ES-I3 (cell line): ENCODE measurements at regions not wholly inside any gene's neighbourhood (a gene's known extent, or its start where the extent isn't known, plus 50 kb on each side); places are given as distances from the start of the nearest gene placed in this dataset.

Experiments
- H3K36me3 ChIP-seq: 2 replicates; pipeline ENCODE4 v1.6.1; 2013; ENCODE audit warnings: mild to moderate bottlenecking, low read length, control low read depth, moderate library complexity; ENCODE audit not compliant: insufficient read depth
- H3K4me1 ChIP-seq: 2 replicates; pipeline ENCODE4 v1.6.1; 2013; ENCODE audit warnings: mild to moderate bottlenecking, control low read depth, low read length; ENCODE audit not compliant: insufficient read depth
- H3K9ac ChIP-seq: 2 replicates; pipeline ENCODE4 v1.6.1; 2013; ENCODE audit warnings: low read depth, mild to moderate bottlenecking, low read length, moderate library complexity
- H3K9me3 ChIP-seq: 2 replicates; pipeline ENCODE4 v1.6.1; 2013; ENCODE audit warnings: mild to moderate bottlenecking, low read length, moderate library complexity; ENCODE audit not compliant: control insufficient read depth, insufficient read depth

DNA sequence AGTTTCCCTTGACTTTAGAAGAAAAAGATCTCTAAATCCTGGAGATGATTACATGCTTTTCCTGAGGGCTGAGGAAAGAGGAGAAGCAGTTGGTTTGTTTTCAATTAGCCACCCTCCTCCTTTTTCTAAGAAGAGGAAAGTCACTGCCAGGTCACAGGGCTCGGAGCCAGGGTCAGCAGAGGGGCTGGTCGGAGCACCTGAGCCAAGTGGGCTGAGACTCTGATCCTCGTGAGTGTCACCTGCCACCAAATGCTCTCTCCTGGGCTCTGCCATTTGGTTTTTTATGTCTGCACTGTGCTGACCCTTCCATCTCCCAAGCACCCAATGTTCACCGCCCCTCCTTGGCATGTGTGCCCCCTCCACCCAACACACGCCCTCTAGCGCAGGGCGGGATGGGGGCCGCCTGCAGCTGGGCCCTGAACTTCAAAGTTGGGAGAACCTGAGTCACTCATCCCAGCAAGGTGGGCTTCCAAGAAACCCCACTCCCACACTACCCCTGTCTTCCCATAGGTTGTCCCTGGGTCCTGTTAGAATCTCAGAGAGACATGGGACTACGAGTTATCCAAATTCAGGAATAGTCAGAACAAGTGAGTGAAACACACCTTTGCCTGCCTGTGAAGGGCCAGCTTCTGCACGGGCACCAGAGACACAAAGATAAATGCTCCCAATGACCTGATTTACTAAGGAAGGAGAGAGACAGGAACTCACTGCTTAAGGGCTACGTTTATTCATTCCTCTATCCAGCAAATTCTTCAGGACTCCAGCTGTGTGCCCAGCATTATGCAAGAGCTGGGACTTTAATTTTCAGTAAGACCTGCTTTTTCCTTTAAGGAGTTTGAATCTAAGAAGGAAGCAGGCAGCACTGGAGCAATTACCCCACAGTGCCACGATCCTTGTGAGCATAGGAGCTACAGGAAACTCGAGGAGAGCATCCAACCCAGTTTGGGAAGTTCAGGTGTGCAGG is 127.5 kb downstream of the RHOU start:
- Histone ChIP-seq H3K36me3 (no peaks in the 10 kb centered on the region), H3K4me1 (peaks cover 33% of the 10 kb centered on the region), H3K9me3 (no peaks in the 10 kb centered on the region), H3K9ac (no peak overlapping the region)

DNA sequence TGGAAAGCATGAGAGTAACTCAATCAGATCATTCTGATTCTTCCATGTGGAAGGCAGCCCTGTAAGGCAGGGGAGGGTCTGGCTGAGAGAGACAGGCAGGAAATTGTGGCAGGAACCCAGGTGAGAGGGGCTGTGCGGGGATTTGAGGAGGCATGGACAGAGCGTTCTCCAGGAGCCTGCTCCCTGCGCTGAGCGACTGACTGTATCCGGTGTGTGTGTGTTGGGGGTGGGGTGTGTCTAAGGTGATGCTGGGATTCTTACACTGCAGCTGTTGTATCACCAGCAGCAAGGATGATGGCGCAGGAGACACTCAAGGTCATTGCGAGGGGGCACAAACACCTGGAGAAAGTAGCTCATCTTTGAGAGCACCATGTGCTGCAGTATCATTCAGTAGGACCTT is 128.5 kb downstream of the RHOU start:
- Histone ChIP-seq H3K9me3 (no peaks in the 10 kb centered on the region), H3K9ac (no peak overlapping the region), H3K4me1 (peaks cover 33% of the 10 kb centered on the region), H3K36me3 (no peaks in the 10 kb centered on the region)

DNA sequence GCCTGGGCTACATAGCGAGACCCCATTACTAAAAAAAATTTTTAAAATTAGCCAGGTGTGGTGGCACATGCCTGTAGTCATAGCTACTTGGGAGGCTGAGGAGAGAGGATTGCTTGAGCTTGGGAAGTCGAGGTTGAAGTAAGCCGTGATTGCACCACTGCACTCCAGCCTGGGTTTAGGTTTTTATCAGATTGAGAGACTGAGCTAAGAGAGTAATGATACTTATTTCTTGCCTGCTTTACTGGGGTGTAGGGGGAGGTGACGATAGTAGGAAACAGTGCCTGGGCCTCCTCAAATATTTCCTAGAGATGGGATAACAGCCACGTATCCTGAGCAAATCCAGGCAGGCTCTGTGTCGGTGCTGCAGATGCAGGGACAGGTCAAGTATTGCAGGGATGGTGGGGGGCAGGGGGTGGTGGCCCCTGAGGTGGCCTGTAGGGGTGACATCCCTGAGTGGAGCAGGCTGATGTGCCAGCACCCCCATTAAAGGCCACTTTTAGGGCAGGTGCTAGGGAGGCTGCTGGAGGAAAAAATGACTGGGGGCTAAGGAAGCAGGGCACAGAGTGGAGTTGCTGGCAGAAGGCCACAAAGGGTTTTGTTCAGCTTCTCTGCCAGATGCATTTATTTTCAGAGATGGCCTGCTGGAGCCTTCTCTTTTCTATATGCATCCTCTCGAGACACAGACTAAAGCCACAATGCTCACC is 130.5 kb downstream of the RHOU start:
- Histone ChIP-seq H3K9ac (no peak overlapping the region), H3K4me1 (peaks cover 33% of the 10 kb centered on the region), H3K36me3 (no peaks in the 10 kb centered on the region), H3K9me3 (no peaks in the 10 kb centered on the region)

DNA sequence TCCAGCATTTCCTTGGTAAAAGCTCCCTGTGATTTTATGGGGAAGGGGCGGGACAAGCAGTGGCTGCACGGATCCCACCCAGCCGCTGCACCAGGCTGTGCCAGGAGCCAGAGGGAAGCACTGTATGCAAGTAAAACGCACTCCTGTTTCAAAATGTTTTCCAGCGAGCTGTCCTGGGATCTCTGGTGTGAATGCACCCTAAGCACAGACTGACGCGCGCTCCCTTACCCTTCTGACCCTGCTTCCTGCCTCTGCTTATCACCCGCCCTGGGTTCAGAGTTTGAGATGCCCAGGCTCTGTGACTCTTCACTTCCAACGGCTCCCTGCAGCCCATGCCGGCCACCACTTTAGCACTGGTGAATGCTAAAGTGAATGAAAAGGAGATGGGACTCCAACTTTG is 131.2 kb downstream of the RHOU start:
- Histone ChIP-seq H3K9me3 (no peaks in the 10 kb centered on the region), H3K36me3 (no peaks in the 10 kb centered on the region), H3K4me1 (peaks cover 33% of the 10 kb centered on the region), H3K9ac (no peak overlapping the region)

DNA sequence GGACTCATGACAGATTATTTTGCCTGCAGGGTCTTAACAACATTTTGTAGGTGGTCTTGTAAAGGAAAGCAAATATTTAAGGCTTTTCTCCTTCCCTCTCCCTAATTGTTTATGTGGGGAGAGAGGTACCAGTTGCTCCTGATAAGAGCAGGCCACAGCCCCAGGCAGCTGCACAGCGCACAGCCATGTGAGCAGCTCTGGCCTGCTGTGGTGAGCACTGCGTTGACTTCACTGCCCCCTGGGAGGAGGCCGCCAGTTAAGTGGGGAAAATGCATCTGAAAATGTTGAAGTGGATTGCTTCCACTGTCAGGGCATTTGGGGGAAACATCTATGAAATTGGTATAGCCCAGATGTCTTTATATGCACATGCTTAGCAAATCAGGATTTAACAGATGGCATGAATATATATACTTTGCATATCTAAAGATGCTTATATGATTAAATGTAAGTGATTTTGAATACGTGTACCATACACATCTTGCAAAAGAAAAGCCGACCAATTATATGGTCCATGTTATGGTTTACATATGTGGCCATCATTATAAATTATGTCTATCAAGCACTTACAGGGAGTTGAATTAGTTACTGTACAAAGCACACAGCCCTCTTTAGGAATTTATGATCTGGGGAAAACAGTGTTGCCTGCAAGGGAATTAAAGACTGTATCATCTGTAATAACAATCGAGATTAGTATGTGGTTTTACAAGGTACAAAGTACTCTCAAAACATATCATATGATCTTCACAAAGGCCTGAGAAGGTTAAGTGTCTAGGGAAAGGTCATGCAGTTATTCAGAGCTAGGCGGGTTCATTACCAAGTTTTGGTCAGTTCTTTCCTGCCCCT is 132.1 kb downstream of the RHOU start:
- Histone ChIP-seq H3K9me3 (no peaks in the 10 kb centered on the region), H3K9ac (no peak overlapping the region), H3K4me1 (peaks cover 33% of the 10 kb centered on the region), H3K36me3 (no peaks in the 10 kb centered on the region)

DNA sequence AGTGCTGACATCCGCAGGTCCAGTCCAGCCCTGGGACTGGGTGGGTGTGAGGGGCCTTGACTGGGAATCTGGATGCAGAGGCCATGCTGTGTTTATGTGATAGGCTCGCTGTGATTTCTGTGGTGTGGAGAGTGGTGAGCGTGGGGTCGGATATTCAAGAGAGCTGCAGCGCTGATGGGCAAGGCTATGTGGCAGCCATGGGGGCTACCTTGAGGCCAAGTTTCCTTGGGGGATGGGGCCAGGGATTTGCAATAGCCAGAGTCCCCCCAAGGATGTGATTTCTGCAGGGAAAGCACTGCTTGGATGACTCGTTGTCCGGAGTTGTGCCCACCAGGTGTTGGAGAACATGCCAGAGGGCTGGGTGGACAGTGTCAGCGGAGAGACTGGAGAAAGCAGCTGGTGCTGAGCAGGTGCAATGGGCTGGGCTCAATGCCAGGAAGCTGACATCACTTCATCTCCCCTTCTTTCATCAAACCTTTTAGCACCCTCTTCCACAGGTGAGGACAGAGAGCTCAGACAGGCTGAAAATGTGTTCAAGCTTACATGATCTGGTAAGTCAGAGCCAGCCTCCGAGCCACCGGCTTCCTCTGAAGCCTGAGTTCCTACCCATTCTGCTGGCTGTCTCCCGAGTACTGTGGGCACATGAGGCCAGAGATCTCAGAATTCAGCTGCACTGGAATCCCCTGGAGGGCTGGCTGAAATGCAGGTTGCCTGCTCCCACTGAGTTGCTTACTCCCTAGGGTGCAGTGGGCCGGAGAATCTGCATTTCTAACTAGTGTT is 132.9 kb downstream of the RHOU start:
- H3K36me3 ChIP-seq: no peaks in the 10 kb centered on the region
- H3K4me1 ChIP-seq: peaks cover 27% of the 10 kb centered on the region
- H3K9me3 ChIP-seq: no peaks in the 10 kb centered on the region
- no peak overlapping the region for H3K9ac ChIP-seq

DNA sequence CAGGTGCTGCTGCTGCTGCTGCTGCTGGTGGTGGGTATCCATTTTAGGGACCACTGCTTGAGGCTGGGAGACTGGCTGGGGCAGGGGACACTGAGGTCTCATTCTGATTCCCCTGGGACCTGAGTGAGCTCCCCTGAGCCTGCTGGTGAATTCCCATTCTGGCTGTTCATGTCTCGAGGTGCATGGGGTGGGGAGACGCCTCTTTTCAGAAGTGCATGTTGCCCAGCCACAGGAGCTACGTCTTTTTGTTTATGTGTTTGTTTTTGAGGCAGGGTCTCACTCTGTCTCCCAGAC is 133.4 kb downstream of the RHOU start:
- Histone ChIP-seq H3K9me3 (no peaks in the 10 kb centered on the region), H3K9ac (no peak overlapping the region), H3K4me1 (peaks cover 21% of the 10 kb centered on the region), H3K36me3 (no peaks in the 10 kb centered on the region)

DNA sequence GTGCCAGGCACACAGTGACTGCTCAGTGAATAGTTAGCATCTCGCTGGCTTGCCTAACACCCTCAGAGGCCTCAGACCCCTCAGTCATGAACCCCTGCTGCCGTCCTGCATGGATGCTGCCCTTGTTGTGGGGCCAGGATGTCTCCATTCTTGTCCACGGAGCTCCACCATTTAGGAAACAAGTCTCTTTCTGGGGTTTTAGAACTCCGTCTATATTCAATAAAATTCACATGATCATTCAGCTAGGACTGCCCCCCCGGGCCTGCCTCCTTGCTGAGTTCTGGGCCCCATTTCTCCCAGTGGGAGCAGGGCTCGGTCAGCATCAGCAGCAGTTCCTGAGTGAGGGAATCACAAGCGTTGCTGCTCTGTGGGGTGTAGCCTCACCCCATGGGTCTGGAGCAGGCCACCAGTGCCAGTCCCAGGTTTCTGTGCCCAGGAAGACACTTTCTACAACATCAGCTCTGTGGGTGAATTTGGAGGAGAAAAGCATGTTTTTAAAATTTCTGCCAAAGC is 134.1 kb downstream of the RHOU start:
- H3K9me3 ChIP-seq: no peaks in the 10 kb centered on the region
- peaks cover 14% of the 10 kb centered on the region for H3K4me1 ChIP-seq
- no peaks in the 10 kb centered on the region for H3K36me3 ChIP-seq
- H3K9ac ChIP-seq: no peak overlapping the region

DNA sequence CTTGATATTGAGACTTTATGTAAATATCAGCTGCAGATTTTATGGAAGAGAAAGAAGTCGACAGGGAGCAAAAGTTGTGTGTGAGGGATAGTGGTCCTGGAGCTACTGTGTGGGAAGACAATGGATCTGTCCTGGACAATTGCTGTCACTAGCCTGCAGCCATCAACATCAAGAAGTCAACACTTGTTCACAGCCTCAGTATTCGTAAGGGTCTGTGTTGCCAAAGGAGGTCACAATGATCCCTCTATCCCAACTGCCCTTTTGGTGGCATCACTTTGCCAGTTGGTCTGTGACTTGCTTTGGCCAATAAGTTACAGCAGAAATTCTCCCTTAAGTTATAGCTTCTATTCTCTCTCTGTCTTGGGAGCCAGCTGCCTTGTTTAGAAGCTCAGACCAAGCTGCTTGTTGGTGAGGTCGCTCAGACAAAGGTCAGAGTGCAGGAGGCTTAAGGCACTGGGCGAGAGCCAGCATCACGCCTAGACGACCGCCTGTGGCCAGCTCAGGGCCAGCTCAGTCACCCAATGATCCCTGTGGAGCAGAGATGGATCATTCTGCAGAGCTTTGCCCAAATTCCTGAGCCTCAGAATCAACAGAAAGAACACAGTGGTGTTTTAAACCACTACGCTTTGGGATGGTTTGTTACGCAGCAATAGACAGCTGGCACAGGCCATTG is 134.9 kb downstream of the RHOU start:
- Histone ChIP-seq H3K4me1 (peaks cover 11% of the 10 kb centered on the region), H3K9ac (no peak overlapping the region), H3K36me3 (no peaks in the 10 kb centered on the region), H3K9me3 (no peaks in the 10 kb centered on the region)

DNA sequence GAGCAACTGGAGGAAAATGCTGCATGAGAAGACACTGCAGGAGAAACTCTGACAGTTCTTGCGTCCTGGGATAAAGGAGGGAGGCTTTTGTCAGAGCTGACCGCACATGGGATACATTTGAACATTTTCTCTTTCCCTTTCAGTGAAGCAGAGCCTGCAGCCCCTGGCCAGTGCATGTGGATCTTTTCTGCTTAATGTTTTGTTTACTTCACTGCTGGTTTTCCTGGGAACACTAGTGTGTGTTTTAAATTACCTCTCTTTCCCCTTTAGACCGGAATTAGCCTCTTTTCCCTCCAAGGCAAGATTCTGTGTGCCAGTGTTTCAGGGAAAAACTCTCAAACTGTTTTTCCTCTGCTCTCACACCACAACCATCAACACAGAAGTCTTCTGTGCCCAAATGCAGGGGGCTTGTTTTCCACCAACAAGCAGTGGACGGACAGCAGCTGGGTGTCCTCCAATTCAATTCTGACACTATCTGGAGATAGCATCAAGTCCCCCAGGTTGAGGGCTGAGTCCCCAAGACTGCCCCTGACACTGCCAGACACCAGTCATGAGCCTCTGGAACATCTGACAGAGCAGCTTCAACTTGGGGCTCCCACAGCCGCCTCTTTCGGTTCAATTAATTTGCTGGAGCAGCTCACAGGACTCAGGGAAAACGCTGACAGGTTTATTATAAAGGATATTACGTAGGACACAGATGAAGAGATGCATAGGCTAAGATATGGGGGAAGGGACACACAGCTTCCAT is 136.2 kb downstream of the RHOU start:
- no peaks in the 10 kb centered on the region for H3K9me3 ChIP-seq
- H3K9ac ChIP-seq: no peak overlapping the region
- peaks cover 7% of the 10 kb centered on the region; the same call in 1 of the 2 replicates for H3K4me1 ChIP-seq
- no peaks in the 10 kb centered on the region for H3K36me3 ChIP-seq

DNA sequence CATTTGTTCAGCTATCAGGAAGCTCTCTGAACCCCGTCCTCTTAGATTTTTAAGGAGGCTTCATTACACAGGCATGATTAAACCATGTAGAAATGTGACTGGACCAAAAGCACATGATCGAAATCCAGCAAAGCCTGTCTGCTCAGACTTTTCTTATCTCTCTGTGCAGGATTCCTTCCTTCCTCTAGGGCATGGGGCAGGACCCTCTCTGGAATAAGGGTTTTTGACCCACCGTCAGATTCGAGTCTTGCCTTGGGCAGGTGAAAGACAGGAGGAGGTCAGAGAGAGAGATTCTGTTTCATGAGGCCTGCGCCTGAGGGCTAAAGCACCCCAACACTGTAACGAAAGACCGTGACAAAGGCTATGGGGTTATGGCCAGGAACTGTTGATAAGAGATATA is 136.8 kb downstream of the RHOU start:
- no peaks in the 10 kb centered on the region for H3K9me3 ChIP-seq
- H3K36me3 ChIP-seq: no peaks in the 10 kb centered on the region
- H3K4me1 ChIP-seq: 0 out of 2 replicates have a peak, but pooled peaks cover 1% of the 10 kb centered on the region
- H3K9ac ChIP-seq: no peak overlapping the region

DNA sequence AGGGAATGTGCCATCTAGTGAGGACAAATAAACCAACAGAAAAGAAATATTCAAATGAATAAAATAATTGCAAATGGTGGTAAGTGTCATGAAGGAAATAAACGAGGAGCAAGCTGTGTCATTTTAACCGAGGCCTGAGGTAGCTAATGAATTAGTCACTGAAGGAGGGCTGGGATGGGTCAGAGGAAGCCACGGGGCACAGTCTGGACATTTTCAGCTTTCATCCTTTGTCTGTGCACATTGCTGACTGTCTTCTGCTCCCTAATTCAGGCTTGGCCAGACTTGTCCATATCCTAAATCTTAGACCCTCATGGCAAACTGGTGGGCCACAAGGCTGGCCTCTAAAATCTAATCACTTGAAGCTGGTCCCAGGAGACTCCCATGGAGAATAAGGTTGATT is 138.4 kb downstream of the RHOU start:
- H3K9me3 ChIP-seq: no peaks in the 10 kb centered on the region
- H3K9ac ChIP-seq: no peak overlapping the region
- H3K4me1 ChIP-seq: no peaks in the 10 kb centered on the region
- no peaks in the 10 kb centered on the region for H3K36me3 ChIP-seq

DNA sequence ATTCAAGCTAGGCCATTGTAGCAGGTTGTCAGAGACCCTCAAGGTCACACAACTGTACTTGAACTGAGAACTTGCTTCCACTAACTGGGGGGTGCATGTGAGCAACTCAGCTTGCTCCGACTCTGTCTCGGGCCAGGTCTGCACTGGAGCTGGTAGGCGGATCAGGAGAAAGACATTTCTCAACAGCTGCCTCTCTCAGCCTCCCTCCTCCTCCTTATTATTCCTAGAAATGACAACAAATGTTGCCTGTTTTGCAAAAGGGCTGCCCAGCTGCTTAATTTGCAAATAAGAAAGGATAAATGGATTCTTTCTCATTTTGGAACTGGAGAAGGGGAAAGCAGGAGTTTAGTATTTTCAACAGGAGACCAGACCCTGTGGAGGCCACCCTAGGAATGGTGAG is 140.5 kb downstream of the RHOU start:
- no peak overlapping the region for H3K9ac ChIP-seq
- no peaks in the 10 kb centered on the region for H3K9me3 ChIP-seq
- no peaks in the 10 kb centered on the region for H3K36me3 ChIP-seq
- H3K4me1 ChIP-seq: no peaks in the 10 kb centered on the region
